ENCODE measurements at regions not wholly inside any gene's neighbourhood (a gene's known extent, or its start where the extent isn't known, plus 50 kb on each side); places are given as distances from the start of the nearest gene placed in this dataset.

DNA sequence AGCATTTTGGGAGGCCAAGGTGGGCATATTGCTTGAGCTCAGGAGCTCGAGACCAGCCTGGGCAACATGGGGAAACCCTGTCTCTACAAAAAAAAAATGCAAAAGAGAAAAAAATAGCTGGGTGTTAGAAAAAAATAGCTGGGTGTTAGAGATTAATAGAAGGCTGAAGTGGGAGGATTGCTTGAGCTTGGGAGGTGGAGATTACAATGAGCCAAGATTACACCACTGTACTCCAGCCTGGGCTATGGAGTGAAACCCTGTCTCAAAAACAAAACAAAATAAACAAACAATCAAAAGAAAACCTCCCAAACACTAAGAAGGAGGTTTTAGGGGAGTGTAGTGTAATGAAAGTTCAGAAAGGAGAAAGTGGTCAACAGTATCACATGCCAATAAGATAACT lies 202.1 kb downstream of the FLRT2 start:
- no peak for DNase-seq
- no peak for ATAC-seq

DNA sequence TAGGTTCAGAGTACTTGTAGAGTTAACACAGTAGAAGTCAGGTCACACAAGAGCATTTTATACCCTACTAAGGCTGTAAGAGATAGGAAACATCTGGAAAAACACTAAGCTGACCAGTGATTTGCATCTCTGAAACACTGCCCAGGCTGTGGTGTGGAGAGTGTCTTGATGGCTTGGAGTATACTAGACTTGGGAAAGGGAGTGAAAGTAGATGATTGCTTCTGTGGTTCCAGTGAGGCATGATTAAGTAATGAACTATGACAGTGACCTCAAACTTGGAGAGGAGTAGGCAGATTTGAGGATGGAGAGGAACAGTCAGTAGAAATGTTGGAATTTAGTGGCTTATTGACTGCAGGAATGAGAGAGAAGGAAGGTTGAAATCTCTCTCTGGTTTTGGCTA lies 201.2 kb downstream of the FLRT2 start:
- no peak for DNase-seq
- no peak for ATAC-seq

DNA sequence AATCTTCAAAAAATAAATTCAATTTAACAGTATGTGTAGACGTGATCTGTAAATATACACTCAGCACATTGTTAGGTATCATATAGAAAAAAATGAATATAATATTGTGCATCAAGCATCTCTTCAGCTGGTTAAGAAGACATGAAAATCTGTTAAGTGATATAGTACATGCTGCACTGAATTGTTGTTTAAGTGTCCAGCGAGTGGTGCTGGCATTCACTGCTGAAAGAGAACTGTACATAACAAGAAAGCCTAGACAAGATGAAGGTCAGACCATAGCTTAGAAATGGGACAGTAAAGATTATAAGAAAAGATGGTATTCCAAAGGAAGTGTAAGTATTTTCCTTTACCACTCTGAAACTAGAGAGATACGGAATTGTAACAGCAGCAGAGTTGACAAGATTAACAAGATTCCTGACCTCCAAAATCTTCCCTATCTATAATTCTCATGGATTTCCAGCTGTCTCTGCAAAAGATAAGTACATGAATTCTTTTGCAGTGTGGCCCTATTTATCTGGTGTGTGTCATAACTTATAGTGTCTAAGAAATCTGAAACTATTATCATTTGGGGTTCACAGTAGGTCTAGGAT lies 198.6 kb downstream of the FLRT2 start:
- no peak for ATAC-seq
- no peak for DNase-seq

GRCh38 chr14:85714069-85714468 lies 184.1 kb downstream of the FLRT2 start:
- DNase-seq (no peak), ATAC-seq (no peak)

GRCh38 chr14:85711620-85712019 lies 181.7 kb downstream of the FLRT2 start:
- DNase-seq (no peak), ATAC-seq (no peak)

Data from stimulated activated naive CD8-positive, alpha-beta T cell treated with anti-CD3 and anti-CD28 coated beads, Interleukin-15, Interleukin-2, amounts not matched to agents 100 U/mL and 50 U/mL, for 24 hours (primary cell).